WTC11 (cell line): ENCODE measurements at regions not wholly inside any gene's neighbourhood (a gene's known extent, or its start where the extent isn't known, plus 50 kb on each side); places are given as distances from the start of the nearest gene placed in this dataset.

ENCODE experiments used
- AFF4 ChIP-seq: sonication (generic); formaldehyde crosslinking; IDR thresholded peaks from 2 replicates; pipeline ENCODE4 v1.8.1; 2023; ENCODE audit warnings: mild to moderate bottlenecking, missing genetic modification reagents, borderline replicate concordance
- ATF6 ChIP-seq: sonication (generic); formaldehyde crosslinking; IDR thresholded peaks from 2 replicates; pipeline ENCODE4 v1.8.1; 2023; ENCODE audit warnings: mild to moderate bottlenecking, missing genetic modification reagents
- CREB1 ChIP-seq: sonication (generic); formaldehyde crosslinking; IDR thresholded peaks from 2 replicates; pipeline ENCODE4 v1.8.0; 2023; ENCODE audit warnings: mild to moderate bottlenecking, missing genetic modification reagents
- CTCF ChIP-seq: fragments of 200-600 bp; IDR thresholded peaks from 2 replicates; pipeline ENCODE4 v1.8.0; 2022; ENCODE audit warnings: antibody characterized with exemption
- GABPB1 ChIP-seq: sonication (generic); formaldehyde crosslinking; IDR thresholded peaks from 2 replicates; pipeline ENCODE4 v1.8.1; 2023; ENCODE audit warnings: mild to moderate bottlenecking, missing genetic modification reagents
- HMGA2 ChIP-seq: fragments of 250-450 bp; sonication (Bioruptor Pico); IDR thresholded peaks from 2 replicates; pipeline ENCODE4 v1.4.0; 2021; ENCODE audit warnings: mild to moderate bottlenecking, moderate library complexity
- JUN ChIP-seq: sonication (generic); formaldehyde crosslinking; IDR thresholded peaks from 2 replicates; pipeline ENCODE4 v1.8.0; 2023; ENCODE audit warnings: mild to moderate bottlenecking, missing genetic modification reagents
- KAT7 ChIP-seq: sonication (generic); formaldehyde crosslinking; IDR thresholded peaks from 2 replicates; pipeline ENCODE4 v1.8.1; 2023; ENCODE audit warnings: missing genetic modification reagents, mild to moderate bottlenecking, borderline replicate concordance
- NR3C1 ChIP-seq: sonication (generic); formaldehyde crosslinking; conservative IDR thresholded peaks from 2 replicates; pipeline ENCODE4 v1.8.1; 2023; ENCODE audit warnings: low read depth, mild to moderate bottlenecking, missing genetic modification reagents
- RELA ChIP-seq: sonication (generic); formaldehyde crosslinking; IDR thresholded peaks from 2 replicates; pipeline ENCODE4 v1.8.1; 2022; ENCODE audit warnings: missing genetic modification reagents, mild to moderate bottlenecking, borderline replicate concordance
- RORB ChIP-seq: fragments of 250-450 bp; sonication (Bioruptor Pico); IDR thresholded peaks from 2 replicates; pipeline ENCODE4 v1.9.0; 2021; ENCODE audit warnings: mild to moderate bottlenecking
- TP53 ChIP-seq: sonication (generic); formaldehyde crosslinking; IDR thresholded peaks from 2 replicates; pipeline ENCODE4 v1.8.1; 2023; ENCODE audit warnings: mild to moderate bottlenecking, missing genetic modification reagents
- USF1 ChIP-seq: sonication (generic); formaldehyde crosslinking; IDR thresholded peaks from 2 replicates; pipeline ENCODE4 v1.8.0; 2022; ENCODE audit warnings: mild to moderate bottlenecking, missing genetic modification reagents
- USF2 ChIP-seq: sonication (generic); formaldehyde crosslinking; IDR thresholded peaks from 2 replicates; pipeline ENCODE4 v1.8.1; 2023; ENCODE audit warnings: mild to moderate bottlenecking, missing genetic modification reagents, moderate library complexity

GRCh38 chr20:53826597-53827291 is 233.1 kb upstream of the ZNF217 start:
- TF ChIP-seq CTCF (no peak), JUN (no peak), RELA (CRISPR knock-in tag) (no peak), KAT7 (CRISPR knock-in tag) (no peak), NR3C1 (CRISPR knock-in tag) (no peak), TP53 (no peak), CREB1 (CRISPR knock-in tag) (no peak), HMGA2 (CRISPR knock-in tag) (no peak), AFF4 (CRISPR knock-in tag) (no peak), ATF6 (CRISPR knock-in tag) (no peak), GABPB1 (CRISPR knock-in tag) (no peak), RORB (CRISPR knock-in tag) (no peak), USF2 (peak; percentile 65), USF1 (peak; percentile 36; the same call in 1 of the 2 replicates)
